HG03103 (cell line): ENCODE measurements at regions not wholly inside any gene's neighbourhood (a gene's known extent, or its start where the extent isn't known, plus 50 kb on each side); places are given as distances from the start of the nearest gene placed in this dataset.

Experiments used
- ATAC-seq: cut with Tn5 transposase; IDR thresholded peaks from one replicate; pipeline ENCODE4 v1.9.1; 2021; ENCODE audit warnings: low read depth; ENCODE audit not compliant: unreplicated experiment

GRCh38 chr4:149136951-149137620 is 678.6 kb downstream of the IQCM start:
- no peak for ATAC-seq

- ATAC-seq, result no peak
Measured at GRCh38 chr4:149135062-149135461, 680.6 kb downstream of the IQCM start.

GRCh38 chr4:149121023-149121404 is 678.8 kb upstream of the NR3C2 start:
- no peak for ATAC-seq

- no peak for ATAC-seq
Measured at GRCh38 chr4:149120331-149121022, 678.3 kb upstream of the NR3C2 start.

- no peak for ATAC-seq
Measured at GRCh38 chr4:149116806-149117205, 674.6 kb upstream of the NR3C2 start.

- no peak for ATAC-seq
Measured at GRCh38 chr4:149113804-149114430, 671.7 kb upstream of the NR3C2 start.

GRCh38 chr4:149112109-149112508 is 669.9 kb upstream of the NR3C2 start:
- ATAC-seq, result no peak

GRCh38 chr4:149110481-149110880 is 668.3 kb upstream of the NR3C2 start:
- no peak for ATAC-seq

- ATAC-seq, result no peak
Measured at GRCh38 chr4:149108626-149109025, 666.4 kb upstream of the NR3C2 start.

GRCh38 chr4:149102765-149103164 is 660.6 kb upstream of the NR3C2 start:
- ATAC-seq, result no peak

GRCh38 chr4:149101649-149102048 is 659.4 kb upstream of the NR3C2 start:
- no peak for ATAC-seq

- ATAC-seq, result no peak
Measured at GRCh38 chr4:149095811-149096210, 653.6 kb upstream of the NR3C2 start.

- no peak for ATAC-seq
Measured at GRCh38 chr4:149095001-149095400, 652.8 kb upstream of the NR3C2 start.

- ATAC-seq, result no peak
Measured at GRCh38 chr4:149084144-149084543, 641.9 kb upstream of the NR3C2 start.

GRCh38 chr4:149077181-149077580 is 635.0 kb upstream of the NR3C2 start:
- no peak for ATAC-seq

GRCh38 chr4:149076401-149076800 is 634.2 kb upstream of the NR3C2 start:
- ATAC-seq, result no peak

- ATAC-seq, result no peak
Measured at GRCh38 chr4:149072384-149072783, 630.2 kb upstream of the NR3C2 start.

GRCh38 chr4:149065753-149066152 is 623.5 kb upstream of the NR3C2 start:
- no peak for ATAC-seq

GRCh38 chr4:149062997-149063396 is 620.8 kb upstream of the NR3C2 start:
- ATAC-seq, result no peak

GRCh38 chr4:149057594-149057993 is 615.4 kb upstream of the NR3C2 start:
- no peak for ATAC-seq

GRCh38 chr4:149056615-149057014 is 614.4 kb upstream of the NR3C2 start:
- ATAC-seq, result no peak

- ATAC-seq, result no peak
Measured at GRCh38 chr4:149055624-149056023, 613.4 kb upstream of the NR3C2 start.
